Activated T-cell treated with anti-CD3 and anti-CD28 coated beads, Interleukin-2, amount 50 U/mL, for 1 hour (primary cell): ENCODE measurements at regions not wholly inside any gene's neighbourhood (a gene's known extent, or its start where the extent isn't known, plus 50 kb on each side); places are given as distances from the start of the nearest gene placed in this dataset.
"Not testable (repeated sequence)": the region's sequence is repeated elsewhere in the genome, so short reads cannot be mapped to it uniquely, and the experiment has no call there.

ENCODE experiments used
- DNase-seq: peaks from one replicate; pipeline ENCODE4 v3.0.0-alpha.2; 2020

DNA sequence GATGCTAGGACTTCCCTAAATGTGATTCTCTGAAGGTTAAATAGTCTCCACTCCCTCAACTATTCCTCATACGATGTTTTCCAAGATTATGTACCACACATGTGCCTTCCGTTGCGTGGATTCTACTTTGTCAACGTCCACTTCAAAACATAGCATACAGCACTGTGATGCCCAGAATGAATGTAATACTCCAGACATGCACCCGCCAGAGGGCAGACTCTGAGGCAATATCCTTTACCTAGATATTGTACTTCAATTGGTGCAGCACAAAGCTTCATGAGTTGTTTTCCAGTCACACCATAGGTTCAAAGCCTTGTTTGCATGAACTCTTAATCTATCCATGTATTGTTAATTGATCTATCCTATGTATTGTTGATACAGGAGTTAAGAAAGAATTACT is 201.0 kb upstream of the NABP1 start:
- DNase-seq, result no peak

DNA sequence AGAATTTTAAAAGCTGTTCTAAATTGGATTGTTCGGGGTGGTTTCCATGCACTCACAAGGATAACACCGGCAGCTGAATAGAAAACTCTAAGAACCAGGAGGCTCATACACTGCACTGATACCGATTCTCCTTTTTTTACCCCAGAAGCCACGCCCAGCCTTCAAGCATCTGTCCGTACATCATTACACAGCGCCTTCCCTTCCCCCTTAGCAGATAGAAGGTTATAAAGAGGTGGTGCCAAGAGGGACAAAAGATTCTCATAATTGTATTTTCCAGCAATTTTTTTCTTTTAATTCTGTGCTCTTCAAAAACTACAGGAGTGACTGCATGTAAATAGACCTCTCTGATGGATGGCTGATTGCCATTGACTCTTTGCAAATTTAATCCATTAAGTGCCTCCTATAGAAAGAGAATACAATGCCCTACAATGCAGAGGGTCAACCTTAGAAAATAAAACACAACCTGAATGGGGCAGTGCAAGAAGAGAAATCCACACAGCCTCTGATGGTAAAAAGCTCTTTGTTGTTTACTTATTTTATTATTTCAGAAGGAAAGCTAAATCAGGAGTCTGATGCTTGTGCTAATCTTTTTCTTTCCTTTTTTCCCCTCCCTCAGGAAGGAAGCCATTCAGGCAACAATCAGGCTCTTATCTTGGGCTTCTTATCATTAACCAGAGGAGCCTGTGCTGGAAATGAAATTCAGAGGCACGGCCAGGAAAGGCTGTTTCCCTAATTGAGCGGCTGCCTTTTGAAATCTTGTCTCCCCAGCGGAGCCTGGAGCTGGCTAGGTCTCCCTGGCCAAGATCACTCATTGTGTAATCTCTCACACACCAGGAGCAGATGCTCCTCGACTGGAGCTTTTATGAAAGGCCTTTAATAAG is 198.9 kb upstream of the NABP1 start:
- DNase-seq, result no peak

DNA sequence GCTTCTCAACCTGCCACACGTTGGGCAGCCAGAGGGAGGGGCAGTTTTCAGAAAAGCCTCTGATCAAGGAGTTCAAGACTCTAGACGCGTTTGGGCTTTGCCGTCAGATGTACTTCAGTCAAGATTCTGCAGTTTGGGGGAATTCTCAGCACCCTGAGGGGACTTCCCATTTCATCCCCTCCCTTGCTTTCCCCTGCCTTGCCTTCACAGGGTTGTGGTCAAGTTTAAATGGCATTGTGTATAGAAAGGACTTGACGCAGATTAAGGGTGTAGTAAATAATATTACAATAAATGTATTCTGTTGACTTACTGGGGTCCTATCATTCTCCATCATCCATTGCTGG is 198.3 kb upstream of the NABP1 start:
- no peak for DNase-seq

DNA sequence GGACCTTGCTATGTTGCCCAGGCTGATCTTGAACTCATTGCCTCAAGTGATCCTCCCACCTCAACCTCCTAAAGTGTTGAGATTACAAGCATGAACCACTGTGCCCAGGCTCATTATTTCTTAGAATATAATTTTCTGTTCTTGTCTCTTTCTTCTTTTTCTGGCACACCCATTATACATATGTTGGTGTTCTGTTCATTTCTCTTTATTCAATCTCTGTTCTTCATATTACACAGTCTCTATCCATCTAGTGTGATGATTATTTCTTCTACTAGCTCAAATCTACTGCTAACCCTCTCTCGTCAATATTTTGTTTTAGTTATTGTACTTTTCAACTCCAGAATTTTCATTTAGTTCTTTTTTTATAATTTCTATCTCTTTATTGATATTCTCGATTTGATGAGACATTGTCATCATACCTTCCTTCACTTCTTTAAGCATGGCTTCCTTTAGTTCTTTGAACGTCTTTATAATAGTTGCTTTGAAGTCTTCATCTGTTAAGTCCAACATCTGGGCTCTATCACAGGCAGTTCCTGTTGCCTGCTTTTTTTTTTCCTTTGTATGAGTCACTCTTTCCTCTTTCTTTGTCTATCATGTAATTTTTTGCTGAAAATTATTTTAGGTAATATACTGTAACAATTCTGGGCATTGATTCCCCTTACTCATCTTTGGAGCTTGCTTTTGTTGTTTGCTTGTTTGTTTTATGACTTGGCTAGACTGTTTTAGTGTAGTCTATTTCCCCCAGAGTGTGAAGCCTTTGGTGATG is 196.4 kb upstream of the NABP1 start:
- DNase-seq, result no peak

DNA sequence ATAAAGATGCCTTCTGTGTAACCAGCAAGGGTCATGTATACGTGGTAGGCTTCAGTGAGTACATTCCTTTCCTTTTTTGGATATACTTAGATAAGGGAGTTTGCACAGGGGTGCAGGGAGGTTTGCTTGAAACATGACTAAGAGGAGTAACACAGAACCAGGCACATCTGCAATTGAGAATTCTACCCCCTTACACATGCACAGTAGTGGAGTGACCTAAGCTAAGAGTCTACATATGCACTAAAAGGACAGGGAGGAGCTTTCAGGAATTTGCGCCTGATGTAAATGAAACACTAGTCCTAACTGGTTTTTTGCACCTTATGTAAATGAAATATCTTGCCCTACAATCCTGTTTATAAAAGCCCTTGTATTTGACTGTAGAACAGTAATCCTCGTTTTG is 194.8 kb upstream of the NABP1 start:
- DNase-seq, result no peak

DNA sequence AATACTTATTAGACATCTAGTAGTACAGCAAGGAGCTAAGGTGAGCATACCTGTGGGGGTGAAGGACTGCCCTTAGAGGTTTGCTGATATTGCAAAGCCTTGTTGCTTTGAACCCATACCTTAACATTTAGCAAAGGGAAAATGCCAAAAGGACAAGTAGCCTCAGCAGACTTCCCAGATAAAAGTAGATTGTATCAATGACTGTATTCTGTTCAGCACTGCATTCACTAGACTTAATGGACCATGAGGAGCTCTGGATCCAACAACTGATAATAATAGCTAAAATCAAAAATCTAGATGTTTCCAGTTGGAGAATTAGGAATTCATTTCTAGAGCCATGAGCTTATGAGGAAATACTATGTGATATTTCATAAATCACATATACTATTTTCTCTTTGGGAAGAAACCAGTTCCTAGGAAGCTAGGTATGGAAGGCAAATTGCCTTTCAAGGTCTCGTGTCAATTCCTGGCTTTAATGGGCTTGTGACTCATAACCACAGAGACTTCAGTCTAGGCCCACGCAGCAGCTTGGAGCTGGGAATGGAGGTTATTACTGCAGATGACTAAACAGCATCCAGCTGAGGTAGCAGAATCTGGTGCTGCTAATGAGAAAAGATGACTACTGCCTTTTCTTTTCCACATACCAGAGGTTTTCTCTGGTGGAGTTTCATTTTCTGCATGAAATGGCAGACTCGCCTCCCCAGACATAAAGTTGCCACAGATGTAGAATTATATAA is 191.2 kb upstream of the NABP1 start:
- no peak for DNase-seq

DNA sequence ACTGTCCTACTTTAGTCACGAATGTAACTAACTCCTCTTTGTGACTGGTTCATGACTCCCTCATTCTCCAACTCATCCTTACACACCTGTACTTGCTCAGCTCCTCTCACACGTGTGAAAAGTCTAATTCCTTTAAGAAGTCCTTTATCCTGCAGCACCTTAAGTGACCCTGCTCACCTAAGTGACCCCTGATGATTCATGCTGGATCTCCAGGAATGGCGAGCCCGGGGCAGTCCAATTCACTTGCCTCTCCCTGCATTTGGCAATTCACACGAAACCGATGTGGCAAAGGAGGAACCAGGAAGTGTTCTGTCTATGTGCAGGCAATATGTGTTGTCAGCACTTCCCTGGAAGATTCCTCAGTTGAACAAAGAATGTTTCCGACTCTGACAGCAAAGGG is 189.8 kb upstream of the NABP1 start:
- DNase-seq, result no peak

DNA sequence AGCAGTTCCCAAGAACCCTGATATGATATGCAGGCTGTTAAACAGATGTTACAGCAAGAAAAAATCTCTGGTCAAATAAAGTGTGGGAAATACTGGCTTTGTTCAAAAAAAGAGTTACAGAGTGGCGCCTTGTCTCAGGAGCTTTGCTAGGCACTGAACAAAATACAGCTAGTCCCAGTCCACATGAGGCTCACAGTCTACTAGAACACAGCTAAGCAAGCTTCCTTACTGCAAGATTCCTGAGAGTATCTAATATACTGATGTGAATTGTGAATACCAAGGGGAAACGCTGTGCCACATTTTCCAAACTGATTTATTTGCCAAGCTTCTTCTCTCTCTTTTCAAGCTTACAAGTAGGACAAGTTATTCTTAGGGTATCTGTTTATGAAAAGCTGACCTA is 188.8 kb upstream of the NABP1 start:
- DNase-seq, result no peak

DNA sequence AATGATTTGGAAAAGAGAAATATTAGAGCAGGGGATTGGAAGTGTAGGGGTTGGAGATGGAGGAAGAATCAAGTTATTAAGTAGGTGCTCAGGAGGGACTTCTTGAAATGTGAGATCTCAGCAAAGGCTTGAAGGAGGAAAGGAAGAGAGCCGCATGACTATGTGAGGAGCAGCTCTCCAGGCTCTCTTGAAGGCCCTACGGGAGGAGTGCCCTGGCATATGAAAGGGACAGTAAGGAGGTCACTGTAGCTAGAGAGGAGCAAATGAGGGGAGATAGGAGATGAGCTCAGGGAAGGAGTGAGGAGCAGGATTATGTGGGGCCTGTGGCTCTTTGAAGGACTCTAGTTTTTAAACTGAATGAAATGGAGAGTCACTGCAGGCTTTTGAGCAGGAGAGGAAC is 181.1 kb upstream of the NABP1 start:
- DNase-seq, result no peak

DNA sequence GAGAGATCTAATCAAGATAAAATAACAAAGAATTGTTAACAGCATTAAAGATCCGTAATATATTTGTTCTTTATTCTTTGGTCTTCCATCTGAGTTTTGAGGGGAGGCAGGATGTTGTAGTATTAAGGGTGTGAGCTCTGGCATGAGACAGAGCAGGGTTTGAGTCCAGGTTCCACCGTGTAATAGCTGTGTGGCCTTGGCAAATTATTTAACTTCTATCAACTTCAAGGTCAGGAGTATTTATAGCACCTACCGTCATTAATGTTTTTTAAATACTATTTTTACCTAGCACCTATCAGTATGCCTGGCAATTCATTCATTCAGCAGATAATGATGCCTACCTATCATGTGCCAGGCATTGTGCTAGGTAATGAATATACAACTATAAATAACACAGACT is 180.1 kb upstream of the NABP1 start:
- DNase-seq, result no peak

DNA sequence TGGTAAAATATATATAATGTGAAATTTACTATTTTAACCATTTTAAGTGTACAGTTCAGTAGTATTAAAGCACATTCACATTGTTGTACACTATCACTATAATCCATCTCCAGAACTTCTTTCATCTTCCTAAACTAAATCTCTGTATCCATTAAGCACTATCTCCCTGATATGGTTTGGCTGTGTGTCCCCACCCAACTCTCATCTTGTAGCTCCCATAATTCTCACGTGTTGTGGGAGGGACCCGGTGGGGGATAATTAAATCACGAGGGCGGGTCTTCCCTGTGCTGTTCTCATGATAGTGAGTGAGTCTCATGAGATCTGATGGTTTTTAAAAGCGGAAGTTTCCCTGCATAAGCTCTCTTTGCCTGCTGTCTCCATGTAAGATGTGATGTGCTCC is 178.9 kb upstream of the NABP1 start:
- DNase-seq, result no peak

DNA sequence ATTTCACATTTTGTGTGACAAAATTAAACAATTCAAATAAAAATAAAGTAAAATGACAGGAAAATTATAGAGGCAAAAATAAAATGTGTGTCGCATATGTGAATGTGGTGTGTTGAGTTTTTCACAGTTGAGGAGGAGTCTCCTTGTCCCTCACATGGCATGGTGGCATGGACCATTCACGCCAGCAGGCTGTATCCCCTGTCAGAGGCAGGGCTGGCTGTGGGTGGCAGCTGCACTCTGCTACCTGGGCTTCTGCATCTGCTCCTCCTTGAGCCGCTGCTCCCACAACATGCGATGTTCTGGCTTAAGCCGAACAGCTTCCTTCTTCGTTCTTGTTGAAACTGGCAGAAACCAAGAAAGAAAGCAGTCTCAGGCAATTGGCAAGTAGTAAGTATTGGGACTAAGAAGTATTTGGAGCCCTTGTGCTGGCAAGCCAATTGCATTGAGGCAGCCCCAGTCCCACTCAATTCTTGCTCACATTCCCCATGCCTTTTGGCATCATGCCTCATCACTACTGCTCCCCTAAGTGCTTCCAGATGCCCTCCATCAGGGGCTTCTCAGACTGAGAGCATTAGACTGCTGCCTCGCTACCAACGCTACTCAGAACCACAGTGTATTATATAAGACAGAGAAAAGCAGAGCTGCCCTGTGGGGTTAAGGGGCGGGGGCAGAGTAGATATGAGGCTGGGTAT is 177.9 kb upstream of the NABP1 start:
- DNase-seq, result no peak

DNA sequence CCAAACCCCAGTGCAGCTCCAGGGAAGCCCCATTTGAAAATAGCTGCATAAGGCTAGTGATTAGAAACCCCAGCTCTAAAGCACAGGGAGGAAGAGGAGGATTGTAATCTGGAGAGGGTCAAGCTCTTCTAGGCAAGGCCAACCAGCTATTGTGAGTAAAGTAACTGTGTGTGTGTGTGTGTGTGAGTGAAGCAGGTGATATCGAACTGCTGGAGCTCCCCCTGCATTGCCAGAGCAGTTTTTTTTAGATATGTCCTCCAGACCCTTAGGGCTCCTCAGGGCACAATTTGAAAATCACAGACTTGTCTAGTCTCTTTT is 177.4 kb upstream of the NABP1 start:
- DNase-seq, result no peak

DNA sequence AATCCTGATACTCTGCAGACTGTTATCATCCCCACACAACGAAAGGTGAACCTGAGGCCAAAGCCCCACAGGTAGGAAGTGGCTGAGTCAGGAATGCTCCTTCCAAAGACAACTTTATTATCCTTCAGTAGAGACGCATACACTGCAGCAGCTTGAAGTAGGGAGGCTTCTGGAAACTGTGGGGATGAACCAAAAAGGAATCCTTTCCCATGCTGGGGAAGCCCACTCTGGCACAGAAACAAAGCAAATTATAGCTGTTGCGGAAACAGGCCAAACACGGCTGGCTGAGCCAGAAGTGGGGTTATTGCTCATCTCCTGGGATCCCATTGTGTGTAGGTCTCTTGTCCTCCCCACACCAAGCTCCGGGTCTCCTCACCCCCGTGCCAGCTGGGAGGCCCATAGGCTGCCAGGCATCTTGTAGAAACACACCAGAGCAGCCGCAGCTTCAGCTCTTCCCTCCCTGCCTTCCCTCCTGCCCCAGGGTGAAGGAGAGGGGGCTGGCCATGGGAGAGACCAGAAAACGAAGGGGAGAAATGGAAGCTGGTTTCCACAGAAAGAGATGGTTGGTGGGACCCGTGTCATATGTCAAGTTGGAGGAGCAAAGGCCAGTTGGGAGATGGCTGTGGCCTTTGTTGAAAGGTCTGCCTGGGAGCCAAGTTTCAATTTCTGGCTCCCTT is 176.9 kb upstream of the NABP1 start:
- no peak for DNase-seq

DNA sequence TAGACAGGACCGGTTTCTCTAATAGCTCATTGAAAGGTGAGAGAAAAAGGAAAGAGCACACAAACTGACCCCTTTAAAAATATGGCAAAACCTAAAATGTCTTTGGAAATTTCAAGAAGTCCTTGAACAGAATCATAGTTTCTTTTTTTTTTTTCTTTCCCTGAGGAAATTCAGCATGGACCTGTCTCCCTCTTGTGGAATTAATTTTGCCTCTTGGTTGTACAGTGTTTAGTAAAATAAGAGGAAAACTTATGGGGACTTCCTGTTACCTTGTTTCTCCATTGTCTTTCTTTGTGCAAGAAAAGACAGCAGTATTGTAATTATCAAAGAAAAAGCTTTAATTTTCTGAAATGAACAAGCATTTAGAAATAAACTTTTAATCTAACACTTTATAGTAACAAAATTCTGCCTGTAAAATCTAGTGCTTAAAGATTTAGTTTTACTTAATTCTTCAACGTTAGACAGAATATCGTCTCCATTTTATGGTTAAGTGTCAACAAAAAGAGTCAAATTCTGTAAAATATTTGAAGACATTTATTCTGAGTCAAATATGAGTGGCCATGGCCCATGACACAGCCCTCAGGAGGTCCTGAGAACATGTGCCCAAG is 176.3 kb upstream of the NABP1 start:
- no peak for DNase-seq

DNA sequence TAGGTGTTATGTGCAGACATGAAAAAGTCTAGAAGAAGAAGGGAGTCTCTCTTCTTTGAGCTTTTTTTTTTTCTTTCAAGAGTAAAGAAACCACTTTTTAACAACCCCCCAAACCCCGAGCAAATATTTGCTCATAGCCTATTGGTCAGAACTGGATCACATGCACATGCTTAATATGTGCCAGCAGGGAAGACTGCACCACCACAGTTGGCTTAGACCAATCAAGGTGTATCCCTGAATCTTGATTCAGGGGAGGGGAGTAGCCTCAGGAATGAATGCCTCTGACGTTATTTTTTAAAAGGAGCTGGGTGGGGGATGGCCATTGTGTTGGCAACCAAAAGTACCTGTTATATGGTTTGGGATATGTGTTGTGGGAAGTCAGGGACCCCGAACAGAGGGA is 171.4 kb upstream of the NABP1 start:
- DNase-seq, result no peak

DNA sequence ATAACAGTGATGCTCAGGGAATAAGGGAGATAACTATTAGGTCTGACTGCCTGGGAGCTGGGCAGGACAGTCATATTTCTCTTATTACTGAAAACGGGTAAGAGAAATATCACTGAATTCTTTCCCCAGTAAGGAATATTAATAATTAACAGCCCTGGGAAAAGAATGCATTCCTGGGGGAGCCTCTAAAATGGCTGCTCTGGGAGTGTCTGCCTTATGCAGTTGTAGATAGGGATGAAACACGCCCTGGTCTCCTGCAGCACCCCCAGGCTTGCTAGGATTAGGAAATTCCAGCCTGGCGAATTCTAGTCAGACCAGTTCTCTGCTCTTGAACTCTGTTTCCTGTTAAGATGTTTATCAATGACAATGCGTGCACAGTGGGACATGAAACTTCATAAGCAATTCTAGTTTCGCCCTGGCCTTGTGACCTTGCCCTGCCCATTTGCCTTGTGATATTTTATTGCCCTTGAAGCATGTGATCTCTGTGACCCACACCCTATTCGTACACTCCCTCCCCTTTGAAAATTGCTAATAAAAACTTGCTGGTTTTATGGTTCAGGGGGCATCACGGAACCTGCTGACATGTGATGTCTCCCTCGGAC is 170.6 kb upstream of the NABP1 start:
- not testable (repeated sequence) for DNase-seq

DNA sequence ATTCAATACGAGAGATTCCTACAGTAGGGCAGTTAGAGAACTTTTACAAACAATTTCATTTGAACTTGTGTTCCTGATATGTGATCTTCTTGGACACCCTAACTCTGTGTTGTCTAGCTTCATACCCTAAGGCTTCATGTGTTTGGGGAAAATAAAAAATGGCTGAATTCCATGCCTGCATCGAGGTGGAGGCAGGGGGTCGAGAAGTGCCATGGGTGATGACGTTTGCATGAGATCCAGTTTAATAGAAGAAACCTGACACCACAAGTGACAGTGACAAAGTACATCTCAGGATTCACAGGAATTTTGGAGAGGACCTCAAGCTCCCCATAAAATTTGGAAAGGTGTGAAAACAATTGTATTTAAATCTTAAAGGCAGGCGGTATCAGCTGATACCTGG is 169.2 kb upstream of the NABP1 start:
- no peak for DNase-seq

DNA sequence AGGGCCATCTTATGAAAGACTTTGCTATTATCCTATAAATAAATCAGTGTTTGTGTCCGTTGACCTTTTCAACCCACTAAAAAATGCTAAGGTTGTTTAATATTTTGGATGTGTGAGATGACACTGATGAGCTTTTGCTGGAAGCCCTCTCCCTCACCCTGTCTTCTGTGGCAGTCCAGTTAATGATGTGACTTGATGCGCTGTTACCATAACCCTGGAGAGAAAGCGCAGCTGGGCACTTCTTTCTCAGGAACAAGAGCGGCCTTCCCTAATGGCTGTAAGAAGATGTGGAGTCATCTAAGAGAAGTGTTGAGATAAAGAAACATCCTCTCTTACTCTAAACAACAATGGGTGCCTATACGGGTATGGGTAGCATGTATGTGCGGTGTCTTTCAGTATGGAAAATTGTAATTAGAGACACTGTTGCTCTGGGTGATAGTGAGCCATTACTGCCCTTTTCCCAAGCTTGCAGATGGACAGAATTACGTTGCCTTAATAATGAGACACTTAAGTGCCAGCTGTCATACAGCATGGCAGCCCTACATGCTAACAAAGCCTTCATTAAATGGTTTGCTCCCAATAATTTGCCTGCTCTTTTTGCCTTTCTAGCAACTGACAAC is 165.6 kb upstream of the NABP1 start:
- no peak for DNase-seq

DNA sequence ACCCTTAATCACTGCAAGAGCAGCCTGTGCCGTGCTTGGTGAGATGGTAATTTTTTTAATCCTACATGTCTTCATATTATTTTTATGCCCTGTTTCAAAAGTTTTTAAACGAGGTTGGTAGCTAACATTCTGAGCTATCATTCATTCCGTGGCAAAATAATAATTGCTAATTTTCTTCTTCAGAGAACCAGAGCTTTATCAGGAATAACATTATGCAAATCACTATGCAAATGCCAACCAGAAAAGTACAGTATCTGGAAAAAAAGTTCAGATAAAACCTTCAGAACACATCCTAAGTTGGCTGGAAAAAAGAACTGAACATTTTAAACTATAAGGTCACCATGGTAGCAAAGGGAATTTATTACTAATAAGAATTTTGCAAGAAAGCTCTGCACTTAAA is 165.1 kb upstream of the NABP1 start:
- no peak for DNase-seq

DNA sequence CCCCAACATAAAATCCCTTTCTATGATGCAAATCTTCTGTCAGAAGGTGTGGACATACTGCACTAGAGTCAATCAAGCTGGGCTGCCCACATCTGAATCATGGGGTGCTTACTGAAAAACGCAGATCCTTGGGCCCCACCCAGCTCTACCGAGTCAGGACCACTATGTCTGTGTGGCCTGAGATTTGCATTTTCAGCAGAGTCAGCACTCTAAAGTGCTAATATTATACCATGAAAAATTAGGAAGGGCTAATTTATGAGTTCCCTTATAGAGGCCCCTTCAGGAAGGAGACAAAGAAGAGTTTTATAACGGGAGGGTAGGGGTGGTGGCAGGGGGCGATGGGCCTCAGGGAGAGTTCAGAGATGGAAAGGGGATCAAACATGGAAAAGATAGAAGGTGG is 163.3 kb upstream of the NABP1 start:
- no peak for DNase-seq

DNA sequence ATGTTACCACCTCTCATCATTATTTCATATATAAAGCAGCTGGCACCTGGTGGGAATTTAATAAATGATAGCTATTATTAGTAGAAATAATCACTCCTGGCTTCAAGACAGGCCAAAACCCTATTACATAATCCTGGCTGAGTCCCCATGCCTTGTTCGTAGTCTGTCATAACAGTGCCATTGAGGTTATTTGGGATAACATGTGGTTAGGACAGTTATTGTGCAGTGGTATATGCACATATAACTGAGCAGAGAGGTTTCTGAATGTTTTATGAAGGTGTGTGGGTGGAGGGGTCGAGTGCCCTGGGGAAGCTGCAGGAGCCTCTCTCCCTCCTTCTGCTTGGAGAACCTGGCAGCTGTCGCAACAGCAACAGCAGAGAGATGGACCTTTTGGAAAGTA is 162.4 kb upstream of the NABP1 start:
- no peak for DNase-seq
